GM19324 (cell line): ENCODE measurements at regions not wholly inside any gene's neighbourhood (a gene's known extent, or its start where the extent isn't known, plus 50 kb on each side); places are given as distances from the start of the nearest gene placed in this dataset.

Source experiments
- ATAC-seq: cut with Tn5 transposase; IDR thresholded peaks from one replicate; pipeline ENCODE4 v1.9.1; 2021; ENCODE audit warnings: mild to moderate bottlenecking, moderate library complexity; ENCODE audit not compliant: unreplicated experiment, low FRiP score

GRCh38 chr7:131904760-131905327 lies 348.4 kb upstream of the PODXL start:
- no peak for ATAC-seq

DNA sequence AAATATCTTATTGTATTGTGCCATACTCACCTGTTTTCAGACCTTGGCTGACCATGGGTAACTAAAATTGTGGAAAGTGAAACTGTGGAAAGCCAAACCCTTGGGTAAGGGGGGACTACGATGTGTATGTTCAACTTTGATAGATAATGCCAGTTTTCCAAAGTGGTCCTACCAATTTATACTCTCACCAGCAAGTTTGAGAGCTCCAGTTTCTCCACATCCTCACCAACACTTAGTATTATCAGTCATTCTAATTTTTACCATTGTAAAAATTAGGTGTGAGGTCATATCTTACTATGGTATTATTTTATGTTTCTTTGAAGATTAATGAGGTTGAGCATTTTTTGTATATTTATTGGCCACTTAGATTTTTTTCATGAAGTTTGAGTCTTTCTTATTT lies 346.9 kb upstream of the PODXL start:
- ATAC-seq = no peak

- ATAC-seq = no peak
These were observed 344.4 kb upstream of the PODXL start for GRCh38 chr7:131900785-131901287.

GRCh38 chr7:131899271-131900030 lies 343.0 kb upstream of the PODXL start:
- no peak for ATAC-seq

- ATAC-seq = no peak
These were observed 342.0 kb upstream of the PODXL start for GRCh38 chr7:131898418-131898817.

DNA sequence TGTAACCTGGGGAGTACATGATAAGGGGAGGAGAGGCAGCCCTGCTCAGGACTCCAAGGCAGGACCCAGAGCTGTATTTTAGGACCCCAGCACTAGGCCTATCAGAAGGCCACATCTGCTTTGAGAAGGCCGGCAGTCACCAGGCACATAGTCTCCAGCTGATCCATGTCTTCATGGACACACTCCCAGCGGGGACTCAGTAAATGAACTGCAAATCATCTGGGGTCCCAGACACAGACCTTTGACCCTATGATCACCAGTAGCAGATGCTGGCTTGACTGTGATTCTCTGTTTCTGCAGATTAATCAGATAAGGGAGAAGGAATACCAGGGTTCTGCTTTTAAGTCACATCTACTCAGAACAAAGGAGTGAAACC lies 341.4 kb upstream of the PODXL start:
- no peak for ATAC-seq

DNA sequence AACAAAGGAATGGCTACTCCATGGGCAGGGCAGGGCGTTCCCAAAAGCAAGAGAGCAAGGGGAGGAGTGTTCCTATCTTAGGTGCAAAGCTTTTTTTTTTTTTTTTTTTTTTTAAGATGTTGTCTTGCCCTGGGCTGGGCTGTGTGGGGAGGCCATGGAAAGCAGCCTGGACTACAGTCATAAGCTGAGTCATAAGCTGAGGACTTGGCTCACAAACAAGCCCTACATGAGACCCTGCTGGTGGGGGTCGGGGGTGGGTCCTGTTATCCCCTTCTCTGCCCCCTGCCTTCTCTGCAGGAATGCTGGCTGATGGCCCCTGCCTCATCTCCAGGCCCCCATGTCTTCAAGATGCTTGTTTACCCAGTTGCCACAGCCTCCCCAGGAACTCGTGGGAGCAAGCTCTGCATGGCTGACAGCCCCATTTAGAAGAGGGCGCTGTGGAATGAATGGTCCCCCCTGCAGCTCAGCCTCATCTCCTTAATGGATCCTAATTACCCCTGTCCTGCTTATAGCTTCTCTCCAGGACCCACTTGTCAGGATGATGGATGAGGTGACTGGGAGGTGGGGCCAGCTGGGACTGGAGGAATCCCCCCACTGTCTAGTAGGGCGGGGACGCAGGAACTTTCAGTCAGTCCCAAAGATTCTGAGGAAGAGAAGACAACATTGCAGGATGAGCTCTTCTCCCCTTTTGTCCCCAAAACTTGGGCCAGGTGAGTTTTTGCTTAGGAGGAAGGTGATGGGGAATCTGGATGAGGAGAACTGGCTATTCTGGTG lies 340.8 kb upstream of the PODXL start:
- no peak for ATAC-seq

DNA sequence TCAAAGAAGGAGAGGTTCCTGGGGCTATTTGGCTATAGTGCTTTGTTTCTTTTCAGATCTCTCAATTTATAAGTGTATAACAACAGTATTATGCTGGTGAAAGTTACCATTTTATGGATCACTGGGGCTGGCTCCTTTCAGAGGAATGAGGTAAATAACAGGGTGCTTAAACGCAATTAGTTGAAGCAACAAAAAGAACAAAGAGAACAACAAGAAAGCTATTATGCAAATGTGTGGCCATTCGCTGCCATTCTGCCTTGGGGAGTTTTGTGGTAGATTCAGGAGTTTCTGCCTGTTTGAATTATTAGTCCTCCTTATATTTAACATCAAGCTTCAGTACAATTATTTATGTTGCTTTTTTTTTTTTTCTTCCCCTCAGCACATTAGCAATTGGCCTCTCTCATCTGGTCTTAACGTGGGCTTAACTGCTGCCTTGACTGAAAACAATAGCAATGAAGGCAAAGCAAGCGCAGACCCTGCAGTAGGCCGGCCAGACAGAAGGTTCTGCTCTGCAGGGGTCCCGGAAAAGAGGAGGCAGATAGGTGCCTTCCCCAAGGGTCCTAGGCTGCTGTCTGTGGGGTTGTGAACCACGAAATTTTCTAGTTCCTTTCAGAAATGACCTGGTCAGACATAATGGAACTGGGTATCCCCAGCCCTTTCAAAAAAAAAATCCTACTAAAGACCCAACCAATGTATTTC lies 339.9 kb upstream of the PODXL start:
- no peak for ATAC-seq

DNA sequence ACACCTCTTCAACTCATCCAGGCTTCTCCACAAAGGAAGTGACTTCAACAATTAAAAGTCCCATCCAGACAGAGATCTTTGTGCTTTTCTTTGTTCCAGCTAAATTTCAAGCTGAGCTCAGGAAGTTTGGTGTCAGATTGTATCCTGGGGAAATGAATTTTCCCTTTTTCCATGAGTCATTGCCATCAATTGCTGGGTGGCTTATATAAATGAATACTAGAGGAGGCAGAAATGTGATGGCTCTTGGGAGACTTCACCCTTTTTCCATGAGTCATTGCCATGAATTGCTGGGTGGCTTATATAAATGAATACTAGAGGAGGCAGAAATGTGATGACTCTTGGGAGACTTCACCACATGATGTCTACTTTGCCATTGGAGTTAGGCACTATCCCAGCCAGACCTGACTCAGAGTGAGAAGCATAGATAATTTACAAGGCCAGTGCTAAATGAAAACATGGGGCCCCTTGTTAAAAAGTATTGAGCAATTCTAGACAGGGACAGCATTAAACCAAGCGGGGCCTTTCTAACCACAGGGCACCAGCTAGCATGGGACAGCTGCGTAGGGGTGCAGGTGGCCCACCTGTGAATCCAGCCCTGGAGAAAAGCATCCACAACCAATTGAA lies 339.2 kb upstream of the PODXL start:
- ATAC-seq = no peak

- ATAC-seq = no peak
These were observed 337.4 kb upstream of the PODXL start for GRCh38 chr7:131893631-131894340.

DNA sequence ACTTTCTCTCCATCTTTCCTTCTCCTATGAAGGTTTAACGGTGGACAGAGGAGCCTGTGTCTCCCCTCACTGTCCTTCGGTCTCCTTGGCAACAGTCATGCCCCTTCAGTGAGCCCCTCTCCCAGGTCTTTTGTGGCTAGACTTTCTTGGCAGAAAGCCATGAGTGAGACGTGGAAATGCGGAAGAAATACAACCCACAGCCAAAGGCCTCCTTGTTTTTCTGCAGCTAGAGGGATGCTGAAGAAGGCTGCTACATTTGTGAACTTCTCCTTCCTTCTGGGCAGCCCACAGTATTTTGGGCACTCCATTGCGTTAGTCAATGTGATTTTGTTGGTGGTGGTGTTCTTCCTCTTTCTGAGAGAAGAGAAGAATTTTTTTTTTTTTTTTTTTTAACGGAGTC lies 333.7 kb upstream of the PODXL start:
- no peak for ATAC-seq

DNA sequence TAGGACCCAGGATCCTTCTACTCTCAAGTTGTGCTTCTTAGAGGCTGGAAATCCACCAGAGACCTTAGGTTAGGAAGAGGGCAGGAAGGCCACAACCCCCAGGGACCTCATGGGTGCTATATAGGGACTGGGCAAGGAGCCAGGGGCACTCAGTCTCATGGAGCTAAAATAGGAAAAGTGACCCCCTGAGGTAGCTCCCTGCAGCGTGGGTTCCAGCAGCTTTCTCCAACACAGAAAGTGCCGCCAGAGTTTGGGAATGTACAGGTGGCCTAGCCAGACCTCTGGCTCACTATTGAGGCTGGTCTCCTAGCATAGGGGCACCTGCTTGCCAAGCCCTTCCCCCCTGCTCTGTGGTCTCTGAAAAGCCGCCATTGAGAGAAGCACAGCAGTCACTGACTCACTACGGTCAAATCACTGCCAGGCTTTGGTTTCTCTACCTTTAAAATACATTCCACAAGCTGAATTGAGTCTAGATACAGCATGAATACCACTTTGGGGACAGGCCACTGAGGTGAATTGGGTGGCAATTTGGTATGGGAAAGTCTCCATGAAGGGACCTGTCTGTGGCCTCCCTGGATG lies 333.2 kb upstream of the PODXL start:
- ATAC-seq = no peak

GRCh38 chr7:131883769-131884168 lies 327.3 kb upstream of the PODXL start:
- no peak for ATAC-seq

DNA sequence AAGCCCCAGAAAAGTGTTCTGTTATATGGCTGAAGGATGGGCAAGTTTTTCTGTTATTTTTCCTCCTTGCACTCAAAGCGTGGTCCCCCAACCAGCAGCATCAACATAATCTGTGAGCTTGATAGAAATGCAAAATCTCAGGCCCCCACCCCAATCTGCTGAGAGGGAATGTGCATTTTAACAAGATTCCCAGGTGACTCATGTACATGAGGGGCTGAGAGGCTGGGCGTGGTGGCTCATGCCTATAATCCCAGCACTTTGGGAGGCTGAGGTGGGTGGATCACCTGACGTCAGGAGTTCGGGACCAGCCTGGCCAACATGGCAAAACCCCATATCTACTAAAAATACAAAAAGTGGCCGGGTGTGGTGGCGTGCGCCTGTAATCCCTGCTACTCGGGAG lies 326.8 kb upstream of the PODXL start:
- no peak for ATAC-seq

GRCh38 chr7:131882321-131882720 lies 325.9 kb upstream of the PODXL start:
- ATAC-seq = no peak

DNA sequence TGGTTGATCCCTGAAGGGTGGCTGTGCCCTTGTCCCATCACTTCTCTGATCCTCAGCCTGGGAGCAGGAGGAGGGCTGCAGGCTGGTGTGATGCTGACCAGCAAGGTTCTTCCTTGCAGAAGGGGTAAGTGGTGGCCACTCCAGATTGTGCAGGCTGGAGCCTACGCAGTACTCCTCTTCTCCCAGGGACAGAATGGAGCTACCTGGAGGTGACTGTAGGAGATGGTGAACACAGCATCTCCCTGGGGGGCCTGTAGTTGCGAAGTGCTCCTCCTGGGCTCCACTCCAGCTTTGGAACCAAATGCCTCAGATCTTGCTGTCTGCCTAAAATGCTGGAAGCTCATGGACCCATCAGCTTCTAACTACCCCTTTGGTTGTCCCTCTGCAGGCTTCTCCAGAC lies 323.6 kb upstream of the PODXL start:
- no peak for ATAC-seq

GRCh38 chr7:131879424-131879823 lies 323.0 kb upstream of the PODXL start:
- no peak for ATAC-seq

GRCh38 chr7:131878777-131879176 lies 322.3 kb upstream of the PODXL start:
- ATAC-seq = no peak

DNA sequence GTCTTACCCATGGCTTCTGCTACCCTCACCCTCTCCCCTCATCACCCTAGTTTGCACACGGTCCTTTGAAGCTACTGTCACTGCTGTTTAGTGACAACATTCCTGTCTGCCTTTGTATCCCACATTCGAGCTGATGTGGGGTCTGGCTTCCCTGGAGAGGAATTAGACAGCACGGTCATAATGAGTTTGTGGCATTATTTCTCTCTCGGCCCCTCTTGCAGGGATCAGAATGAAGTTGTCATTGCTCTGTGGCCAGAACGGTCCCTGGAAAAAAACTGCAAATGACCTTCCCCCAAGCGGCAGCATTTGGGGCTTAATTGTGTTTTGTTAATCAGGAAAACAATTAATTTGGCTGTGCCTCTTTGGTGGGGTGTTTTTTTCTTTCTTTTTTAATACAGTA lies 317.2 kb upstream of the PODXL start:
- no peak for ATAC-seq

- no peak for ATAC-seq
These were observed 313.6 kb upstream of the PODXL start for GRCh38 chr7:131869986-131870385.
